H1 (cell line): ENCODE measurements at regions not wholly inside any gene's neighbourhood (a gene's known extent, or its start where the extent isn't known, plus 50 kb on each side); places are given as distances from the start of the nearest gene placed in this dataset.
A peak's percentile ranks its signal among the peaks of the same experiment; 100 is the strongest.

Experiments
- EP300 ChIP-seq, 2 experiments: IDR thresholded peaks; 1 replicate in 1 of 2; 2 replicates in 1 of 2; pipeline ENCODE4 v1.6.1; 2011 to 2012; ENCODE audit warnings: low read depth in 2 of 2, low read length in 2 of 2, mild to moderate bottlenecking in 2 of 2, borderline replicate concordance in 1 of 2, inconsistent platforms in 1 of 2, moderate library complexity in 1 of 2
- EZH2 ChIP-seq: fragments of 200-600 bp; sonication (generic); IDR thresholded peaks from 2 replicates; pipeline ENCODE4 v1.7.1; 2012; ENCODE audit warnings: low read depth, mild to moderate bottlenecking, moderate library complexity, low read length, inconsistent platforms; ENCODE audit not compliant: severe bottlenecking
- KDM5A ChIP-seq: fragments of 200-600 bp; IDR thresholded peaks from 2 replicates; pipeline ENCODE4 v1.7.1; 2012; ENCODE audit warnings: mild to moderate bottlenecking, low read length, inconsistent platforms, mixed read lengths
- POU5F1 ChIP-seq: IDR thresholded peaks from 2 replicates; pipeline ENCODE4 v1.6.1; 2011; ENCODE audit warnings: low read depth, mild to moderate bottlenecking, low read length, moderate library complexity
- SAP30 ChIP-seq: fragments of 300-600 bp; sonication (generic); IDR thresholded peaks from 2 replicates; pipeline ENCODE4 v1.7.1; 2012; ENCODE audit warnings: low read length, moderate library complexity, mild to moderate bottlenecking, inconsistent platforms; ENCODE audit not compliant: insufficient read depth, insufficient replicate concordance
- SIN3A ChIP-seq, 2 experiments: IDR thresholded peaks in 1 of 2; conservative IDR thresholded peaks in 1 of 2; 2 replicates each; pipeline ENCODE4 v1.6.1; 2011 to 2012; ENCODE audit warnings: low read length in 2 of 2, improper control_type of control experiment in 1 of 2, low read depth in 1 of 2, mild to moderate bottlenecking in 1 of 2
- TCF12 ChIP-seq: IDR thresholded peaks from 2 replicates; pipeline ENCODE4 v1.6.1; 2011; ENCODE audit warnings: low read depth, mild to moderate bottlenecking, low read length
- TEAD4 ChIP-seq: IDR thresholded peaks from 2 replicates; pipeline ENCODE4 v1.6.1; 2012; ENCODE audit warnings: low read depth, low read length, inconsistent platforms, mixed read lengths
- ZNF274 ChIP-seq: IDR thresholded peaks from 2 replicates; pipeline ENCODE4 v1.7.0; 2012; ENCODE audit warnings: low read length, borderline replicate concordance; ENCODE audit errors: extremely low read depth
- TF ChIP-seq, protein P1 (sequence below), 3 experiments: IDR thresholded peaks; 1 replicate in 2 of 3; 2 replicates in 1 of 3; pipeline versions ENCODE4 v1.5.1 to v1.6.1; 2011; ENCODE audit warnings: low read length in 3 of 3, mild to moderate bottlenecking in 3 of 3, inconsistent platforms in 2 of 3, low read depth in 1 of 3, moderate library complexity in 1 of 3; ENCODE audit not compliant: insufficient read depth in 1 of 3; ENCODE audit errors: control extremely low read depth in 1 of 3
- TF ChIP-seq, protein P2 (sequence below): IDR thresholded peaks from 2 replicates; pipeline ENCODE4 v1.6.1; 2012; ENCODE audit warnings: low read length, inconsistent platforms

DNA sequence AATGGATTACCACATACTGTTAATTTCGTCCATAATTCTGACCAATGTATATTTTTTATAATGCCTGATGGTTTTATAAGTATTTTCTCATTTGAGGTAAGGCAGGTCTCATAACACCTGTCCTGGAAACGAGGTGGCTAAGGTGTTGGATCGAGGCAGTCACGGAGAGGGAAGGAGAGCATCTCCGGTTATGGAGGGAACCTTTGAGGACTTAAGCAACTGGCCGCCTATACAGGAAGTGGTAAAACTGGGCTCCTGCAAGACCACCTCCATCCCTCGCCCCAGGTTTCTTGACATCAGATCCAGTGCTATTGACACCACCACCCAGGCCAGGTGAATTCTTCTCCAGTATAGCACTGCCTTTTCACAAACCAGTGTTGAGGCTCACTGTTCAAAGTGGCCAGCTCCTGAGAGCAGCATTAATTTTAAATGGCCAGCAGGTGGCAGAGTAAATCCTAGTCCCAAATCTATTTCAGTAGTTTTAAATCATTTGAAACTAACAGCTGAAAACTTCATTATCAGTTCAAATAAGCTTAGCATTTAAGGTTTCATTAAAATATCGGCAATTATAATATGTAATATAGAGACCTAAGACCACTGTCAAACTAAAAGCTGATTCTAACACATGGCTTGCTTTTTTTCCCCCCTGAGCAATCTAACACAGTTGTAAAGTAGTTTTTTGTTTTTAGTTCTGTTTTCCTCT lies 100.8 kb downstream of the PPM1A start:
- no peak for TF ChIP-seq EZH2
- no peak for TF ChIP-seq EP300 (IDR thresholded peaks at IDR 0.05; ENCODE audit: borderline replicate concordance in 1 of 2, low read depth in 2 of 2, low read length in 2 of 2)
- TF ChIP-seq, protein P1, sequence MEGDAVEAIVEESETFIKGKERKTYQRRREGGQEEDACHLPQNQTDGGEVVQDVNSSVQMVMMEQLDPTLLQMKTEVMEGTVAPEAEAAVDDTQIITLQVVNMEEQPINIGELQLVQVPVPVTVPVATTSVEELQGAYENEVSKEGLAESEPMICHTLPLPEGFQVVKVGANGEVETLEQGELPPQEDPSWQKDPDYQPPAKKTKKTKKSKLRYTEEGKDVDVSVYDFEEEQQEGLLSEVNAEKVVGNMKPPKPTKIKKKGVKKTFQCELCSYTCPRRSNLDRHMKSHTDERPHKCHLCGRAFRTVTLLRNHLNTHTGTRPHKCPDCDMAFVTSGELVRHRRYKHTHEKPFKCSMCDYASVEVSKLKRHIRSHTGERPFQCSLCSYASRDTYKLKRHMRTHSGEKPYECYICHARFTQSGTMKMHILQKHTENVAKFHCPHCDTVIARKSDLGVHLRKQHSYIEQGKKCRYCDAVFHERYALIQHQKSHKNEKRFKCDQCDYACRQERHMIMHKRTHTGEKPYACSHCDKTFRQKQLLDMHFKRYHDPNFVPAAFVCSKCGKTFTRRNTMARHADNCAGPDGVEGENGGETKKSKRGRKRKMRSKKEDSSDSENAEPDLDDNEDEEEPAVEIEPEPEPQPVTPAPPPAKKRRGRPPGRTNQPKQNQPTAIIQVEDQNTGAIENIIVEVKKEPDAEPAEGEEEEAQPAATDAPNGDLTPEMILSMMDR (IDR thresholded peaks at IDR 0.05; ENCODE audit: control extremely low read depth in 1 of 3, insufficient read depth in 1 of 3, low read depth in 1 of 3, low read length in 3 of 3) = peak in 2 of 3 experiments; percentile 60 to 66; a peak in 3 of 4 replicates
- TF ChIP-seq, protein P2, sequence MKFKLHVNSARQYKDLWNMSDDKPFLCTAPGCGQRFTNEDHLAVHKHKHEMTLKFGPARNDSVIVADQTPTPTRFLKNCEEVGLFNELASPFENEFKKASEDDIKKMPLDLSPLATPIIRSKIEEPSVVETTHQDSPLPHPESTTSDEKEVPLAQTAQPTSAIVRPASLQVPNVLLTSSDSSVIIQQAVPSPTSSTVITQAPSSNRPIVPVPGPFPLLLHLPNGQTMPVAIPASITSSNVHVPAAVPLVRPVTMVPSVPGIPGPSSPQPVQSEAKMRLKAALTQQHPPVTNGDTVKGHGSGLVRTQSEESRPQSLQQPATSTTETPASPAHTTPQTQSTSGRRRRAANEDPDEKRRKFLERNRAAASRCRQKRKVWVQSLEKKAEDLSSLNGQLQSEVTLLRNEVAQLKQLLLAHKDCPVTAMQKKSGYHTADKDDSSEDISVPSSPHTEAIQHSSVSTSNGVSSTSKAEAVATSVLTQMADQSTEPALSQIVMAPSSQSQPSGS = no peak
- TF ChIP-seq TEAD4 = no peak
- no peak for TF ChIP-seq KDM5A
- no peak for TF ChIP-seq TCF12
- TF ChIP-seq POU5F1 = no peak
- no peak for TF ChIP-seq ZNF274
- TF ChIP-seq SAP30 = no peak
- no peak for TF ChIP-seq SIN3A (conservative IDR thresholded peaks at IDR 0.05 in 1 of 2, IDR thresholded peaks at IDR 0.05 in 1 of 2; ENCODE audit: low read depth in 1 of 2, low read length in 2 of 2)
